ENCODE measurements at regions not wholly inside any gene's neighbourhood (a gene's known extent, or its start where the extent isn't known, plus 50 kb on each side); places are given as distances from the start of the nearest gene placed in this dataset.

GRCh38 chr20:40579701-40580100 lies 109.3 kb downstream of the MAFB start:
- DNase-seq: no peak
- no peak overlapping the region for H3K4me3 Mint-ChIP-seq
- H3K4me1 Mint-ChIP-seq (ENCODE audit: low read depth): no peaks in the 10 kb centered on the region
- no peak overlapping the region for H3K27ac Mint-ChIP-seq
- peaks cover 10% of the 10 kb centered on the region for H3K27me3 Mint-ChIP-seq
- H3K36me3 Mint-ChIP-seq (ENCODE audit: low read depth): no peaks in the 10 kb centered on the region
- H3K9me3 Mint-ChIP-seq: no peaks in the 10 kb centered on the region

- no peaks in the 10 kb centered on the region for H3K9me3 Mint-ChIP-seq
Measured at GRCh38 chr20:40578961-40579360, 110.1 kb downstream of the MAFB start.

DNA sequence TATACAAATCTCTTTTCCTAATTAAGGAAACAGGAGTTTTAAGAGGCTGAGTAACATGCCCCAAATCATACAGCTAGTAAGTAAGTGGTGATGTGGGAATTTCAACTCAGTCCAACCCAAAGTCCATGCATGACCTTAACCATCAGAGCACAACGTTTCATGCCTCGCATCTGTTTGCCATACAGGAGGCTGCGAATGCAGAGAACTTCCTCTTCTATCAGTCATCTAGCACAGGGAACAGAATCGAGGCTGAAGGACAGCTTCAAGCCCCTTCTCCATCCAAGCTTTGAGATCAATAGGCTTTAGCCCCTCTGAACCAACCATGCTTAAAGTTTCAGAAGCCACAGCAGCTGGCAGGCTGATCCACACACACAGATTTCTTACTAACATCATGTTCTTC lies 113.2 kb downstream of the MAFB start:
- peaks cover 8% of the 10 kb centered on the region for H3K27me3 Mint-ChIP-seq
- no peak overlapping the region for H3K4me3 Mint-ChIP-seq
- no peak overlapping the region for H3K27ac Mint-ChIP-seq
- H3K4me1 Mint-ChIP-seq (ENCODE audit: low read depth): no peaks in the 10 kb centered on the region
- H3K36me3 Mint-ChIP-seq (ENCODE audit: low read depth): no peaks in the 10 kb centered on the region
- no peak for DNase-seq
- H3K9me3 Mint-ChIP-seq: no peaks in the 10 kb centered on the region

More at GRCh38 chr20:40578961-40579360, 110.1 kb downstream of the MAFB start:
- H3K27me3 Mint-ChIP-seq: peaks cover 10% of the 10 kb centered on the region
- no peak overlapping the region for H3K4me3 Mint-ChIP-seq
- H3K4me1 Mint-ChIP-seq (ENCODE audit: low read depth): no peaks in the 10 kb centered on the region
- no peaks in the 10 kb centered on the region for H3K36me3 Mint-ChIP-seq (ENCODE audit: low read depth)
- no peak for DNase-seq
- no peak overlapping the region for H3K27ac Mint-ChIP-seq

GRCh38 chr20:40572251-40572650 lies 116.8 kb downstream of the MAFB start:
- no peaks in the 10 kb centered on the region for H3K9me3 Mint-ChIP-seq
- no peaks in the 10 kb centered on the region for H3K36me3 Mint-ChIP-seq (ENCODE audit: low read depth)
- H3K4me3 Mint-ChIP-seq: no peak overlapping the region
- no peak overlapping the region for H3K27ac Mint-ChIP-seq
- H3K27me3 Mint-ChIP-seq: peaks cover 2% of the 10 kb centered on the region
- no peaks in the 10 kb centered on the region for H3K4me1 Mint-ChIP-seq (ENCODE audit: low read depth)
- no peak for DNase-seq

DNA sequence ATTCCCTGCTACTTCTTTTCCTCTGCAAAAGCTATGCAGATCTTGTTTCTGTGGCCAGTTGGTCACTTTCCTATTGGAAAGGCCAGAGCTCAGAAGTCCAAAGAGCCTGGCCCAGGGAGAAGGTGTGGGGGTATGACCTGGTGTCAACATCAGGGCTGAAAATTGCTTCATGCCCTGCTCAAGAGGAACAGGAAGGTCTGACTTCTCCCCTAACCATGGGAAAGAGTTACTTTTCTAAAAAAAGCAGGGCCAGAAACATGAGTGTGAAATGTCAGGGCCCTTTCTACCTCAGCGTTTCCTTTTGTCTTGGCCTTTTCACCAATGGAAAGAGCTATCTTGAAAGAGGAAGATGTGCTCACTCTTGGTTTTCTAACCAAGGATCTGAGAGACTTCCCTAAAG lies 117.4 kb downstream of the MAFB start:
- H3K27ac Mint-ChIP-seq: no peak overlapping the region
- H3K36me3 Mint-ChIP-seq (ENCODE audit: low read depth): no peaks in the 10 kb centered on the region
- H3K27me3 Mint-ChIP-seq: peaks cover 6% of the 10 kb centered on the region
- no peak overlapping the region for H3K4me3 Mint-ChIP-seq
- no peaks in the 10 kb centered on the region for H3K9me3 Mint-ChIP-seq
- no peaks in the 10 kb centered on the region for H3K4me1 Mint-ChIP-seq (ENCODE audit: low read depth)
- DNase-seq: no peak

DNA sequence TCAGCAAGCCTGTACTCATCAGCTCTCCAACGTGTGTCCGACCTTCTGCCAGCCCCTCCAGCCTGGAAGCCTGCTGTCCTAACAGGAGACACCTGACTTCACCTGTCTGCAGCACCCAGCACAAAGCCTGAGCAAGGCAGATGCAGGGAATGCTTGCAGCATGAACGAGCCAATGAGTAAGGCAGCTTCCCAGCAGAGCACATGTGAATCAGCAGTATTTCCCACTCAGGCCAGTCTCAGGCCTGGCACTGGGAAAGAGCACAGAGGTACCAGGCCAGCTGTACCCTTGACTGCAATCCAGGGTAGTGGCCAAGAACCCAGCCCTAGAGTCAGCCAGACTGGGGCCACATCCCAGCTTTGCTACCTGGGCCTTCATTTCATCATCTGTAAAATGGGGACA lies 120.8 kb downstream of the MAFB start:
- no peak for DNase-seq
- H3K27me3 Mint-ChIP-seq: peaks cover 6% of the 10 kb centered on the region
- H3K4me1 Mint-ChIP-seq (ENCODE audit: low read depth): no peaks in the 10 kb centered on the region
- H3K9me3 Mint-ChIP-seq: no peaks in the 10 kb centered on the region
- H3K4me3 Mint-ChIP-seq: no peak overlapping the region
- no peak overlapping the region for H3K27ac Mint-ChIP-seq
- H3K36me3 Mint-ChIP-seq (ENCODE audit: low read depth): no peaks in the 10 kb centered on the region

DNA sequence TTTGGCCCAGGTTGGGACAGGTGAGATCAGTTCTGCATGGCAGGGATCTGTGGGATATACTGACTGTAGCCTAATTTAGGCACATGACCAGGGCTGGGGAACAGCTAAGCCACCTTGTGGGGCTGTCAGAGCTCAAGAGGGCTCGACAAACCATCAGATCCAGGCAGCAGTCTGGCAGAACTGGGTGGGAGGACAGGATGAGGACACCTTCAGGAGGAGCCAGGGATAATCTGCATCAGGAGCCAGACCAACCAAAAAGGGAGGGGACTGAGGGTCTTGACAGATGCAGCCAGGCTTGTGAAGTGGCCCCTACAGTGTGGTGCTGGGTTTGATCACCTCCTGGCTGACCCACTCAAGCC lies 123.4 kb downstream of the MAFB start:
- Mint-ChIP-seq H3K36me3 (ENCODE audit: low read depth) (no peaks in the 10 kb centered on the region), H3K9me3 (no peaks in the 10 kb centered on the region), H3K27ac (no peak overlapping the region), H3K4me1 (ENCODE audit: low read depth) (no peaks in the 10 kb centered on the region), H3K27me3 (peaks cover 6% of the 10 kb centered on the region), H3K4me3 (no peak overlapping the region)
- DNase-seq: no peak

DNA sequence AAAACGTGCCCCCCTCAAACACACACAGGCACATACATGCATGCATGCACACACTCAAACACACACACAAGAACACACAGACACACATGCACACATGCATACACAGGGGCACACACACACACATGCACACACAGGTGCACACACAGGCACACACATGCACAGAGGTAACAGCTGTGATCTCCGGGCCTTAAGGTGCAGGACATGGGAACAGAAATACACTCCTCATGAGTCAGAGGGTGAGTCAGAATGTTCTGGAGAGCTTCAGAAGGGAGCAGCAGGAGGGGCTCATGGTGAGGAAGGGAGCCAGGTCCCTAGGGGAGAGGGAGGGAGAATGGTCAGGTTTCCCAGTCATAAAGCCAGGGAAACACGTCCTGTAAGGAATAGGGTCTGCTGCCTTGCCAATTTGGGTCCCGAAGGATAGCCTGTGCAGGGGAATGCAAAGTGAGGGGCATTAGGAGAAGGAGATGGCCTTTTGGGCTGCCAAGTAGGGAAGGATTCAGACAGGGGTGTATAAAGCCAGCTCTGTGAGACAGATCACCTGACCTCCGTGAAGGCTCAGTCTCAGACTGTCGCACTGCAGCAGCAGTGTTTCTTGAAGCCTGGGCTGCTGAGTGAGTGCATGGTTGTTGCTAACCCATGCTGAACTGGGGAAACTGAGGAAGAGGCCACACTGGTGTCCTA lies 123.9 kb downstream of the MAFB start:
- H3K4me1 Mint-ChIP-seq (ENCODE audit: low read depth): no peaks in the 10 kb centered on the region
- H3K27me3 Mint-ChIP-seq: peaks cover 4% of the 10 kb centered on the region
- no peaks in the 10 kb centered on the region for H3K9me3 Mint-ChIP-seq
- H3K27ac Mint-ChIP-seq: no peak overlapping the region
- no peak overlapping the region for H3K4me3 Mint-ChIP-seq
- DNase-seq: no peak
- no peaks in the 10 kb centered on the region for H3K36me3 Mint-ChIP-seq (ENCODE audit: low read depth)

- H3K27ac Mint-ChIP-seq: no peak overlapping the region
- no peaks in the 10 kb centered on the region for H3K4me1 Mint-ChIP-seq (ENCODE audit: low read depth)
- H3K9me3 Mint-ChIP-seq: no peaks in the 10 kb centered on the region
- H3K36me3 Mint-ChIP-seq (ENCODE audit: low read depth): no peaks in the 10 kb centered on the region
- DNase-seq: no peak
- no peak overlapping the region for H3K4me3 Mint-ChIP-seq
- peaks cover 4% of the 10 kb centered on the region for H3K27me3 Mint-ChIP-seq
Measured at GRCh38 chr20:40563296-40563950, 125.6 kb downstream of the MAFB start.

- DNase-seq: no peak
- peaks cover 4% of the 10 kb centered on the region for H3K27me3 Mint-ChIP-seq
- H3K27ac Mint-ChIP-seq: no peak overlapping the region
- no peaks in the 10 kb centered on the region for H3K36me3 Mint-ChIP-seq (ENCODE audit: low read depth)
- H3K9me3 Mint-ChIP-seq: no peaks in the 10 kb centered on the region
- H3K4me1 Mint-ChIP-seq (ENCODE audit: low read depth): no peaks in the 10 kb centered on the region
- no peak overlapping the region for H3K4me3 Mint-ChIP-seq
Measured at GRCh38 chr20:40562031-40562430, 127.0 kb downstream of the MAFB start.

DNA sequence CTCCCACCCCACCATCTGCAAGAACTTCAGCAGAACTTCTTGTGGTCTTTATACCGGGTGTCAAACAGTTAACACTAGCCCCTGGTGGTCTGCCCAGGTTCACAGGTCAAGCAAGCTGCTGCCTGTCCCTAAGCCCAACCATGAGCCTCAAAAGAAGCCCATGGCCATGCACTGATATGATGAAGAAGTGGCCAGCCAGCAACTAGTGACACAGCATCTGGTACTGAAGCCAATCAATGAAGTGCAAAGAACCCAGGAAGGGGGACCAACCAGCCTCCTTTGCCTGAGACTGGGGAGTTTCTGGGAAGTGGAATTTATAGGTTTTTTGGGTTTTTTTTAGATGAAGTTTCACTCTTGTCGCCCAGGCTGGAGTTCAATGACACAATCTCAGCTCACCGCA lies 127.8 kb downstream of the MAFB start:
- Mint-ChIP-seq H3K27me3 (no peaks in the 10 kb centered on the region), H3K27ac (no peak overlapping the region), H3K9me3 (no peaks in the 10 kb centered on the region), H3K4me3 (no peak overlapping the region), H3K4me1 (ENCODE audit: low read depth) (no peaks in the 10 kb centered on the region), H3K36me3 (ENCODE audit: low read depth) (no peaks in the 10 kb centered on the region)
- DNase-seq: no peak

GRCh38 chr20:40558212-40558611 lies 130.8 kb downstream of the MAFB start:
- no peak for DNase-seq
- no peaks in the 10 kb centered on the region for H3K27me3 Mint-ChIP-seq
- no peak overlapping the region for H3K4me3 Mint-ChIP-seq
- H3K9me3 Mint-ChIP-seq: peaks cover 6% of the 10 kb centered on the region
- H3K27ac Mint-ChIP-seq: no peak overlapping the region
- no peaks in the 10 kb centered on the region for H3K4me1 Mint-ChIP-seq (ENCODE audit: low read depth)
- no peaks in the 10 kb centered on the region for H3K36me3 Mint-ChIP-seq (ENCODE audit: low read depth)

GRCh38 chr20:40551125-40551530 lies 137.9 kb downstream of the MAFB start:
- peaks cover 12% of the 10 kb centered on the region for H3K27me3 Mint-ChIP-seq
- no peak overlapping the region for H3K4me3 Mint-ChIP-seq
- no peak overlapping the region for H3K27ac Mint-ChIP-seq
- no peak for DNase-seq
- H3K36me3 Mint-ChIP-seq (ENCODE audit: low read depth): no peaks in the 10 kb centered on the region
- peaks cover 6% of the 10 kb centered on the region for H3K9me3 Mint-ChIP-seq
- H3K4me1 Mint-ChIP-seq (ENCODE audit: low read depth): no peaks in the 10 kb centered on the region

- H3K36me3 Mint-ChIP-seq (ENCODE audit: low read depth): no peaks in the 10 kb centered on the region
Measured at GRCh38 chr20:40547483-40548091, 141.4 kb downstream of the MAFB start.

DNA sequence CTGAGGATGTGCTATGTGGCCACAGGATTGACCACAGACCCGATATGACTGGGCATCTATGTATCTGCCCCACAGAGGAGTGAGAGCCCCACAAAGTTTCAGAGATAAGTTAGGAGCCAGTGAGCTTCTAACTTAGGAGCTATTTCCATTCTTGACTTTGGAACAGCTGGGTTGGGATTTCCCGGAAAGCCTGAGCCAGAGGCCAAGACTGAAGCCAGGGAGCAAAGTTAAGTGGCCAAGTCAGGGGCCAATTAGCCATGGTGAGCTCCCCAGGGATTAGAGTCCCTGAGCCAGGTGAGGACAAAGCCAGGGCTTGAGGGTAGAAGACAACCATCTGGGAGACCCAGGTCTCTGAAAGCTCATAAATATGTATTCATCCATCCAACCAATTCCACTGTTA lies 143.6 kb downstream of the MAFB start:
- Mint-ChIP-seq H3K27me3 (peaks cover 9% of the 10 kb centered on the region), H3K4me3 (no peak overlapping the region), H3K4me1 (ENCODE audit: low read depth) (no peaks in the 10 kb centered on the region), H3K36me3 (ENCODE audit: low read depth) (no peaks in the 10 kb centered on the region), H3K27ac (no peak overlapping the region), H3K9me3 (no peaks in the 10 kb centered on the region)
- no peak for DNase-seq

More at GRCh38 chr20:40547483-40548091, 141.4 kb downstream of the MAFB start:
- Mint-ChIP-seq H3K4me1 (ENCODE audit: low read depth) (no peaks in the 10 kb centered on the region), H3K9me3 (no peaks in the 10 kb centered on the region), H3K27ac (no peak overlapping the region), H3K4me3 (no peak overlapping the region), H3K27me3 (peaks cover 15% of the 10 kb centered on the region)
- no peak for DNase-seq
